HCT116 (cell line): ENCODE measurements at regions not wholly inside any gene's neighbourhood (a gene's known extent, or its start where the extent isn't known, plus 50 kb on each side); places are given as distances from the start of the nearest gene placed in this dataset.

Experiments
- ATAC-seq: fragments of 200-7000 bp; cut with Tn5 transposase; 2 replicates; pipeline ENCODE4 v1.9.1; 2020; ENCODE audit warnings: mild to moderate bottlenecking, moderate library complexity
- BruUV-seq: library from RNA; stranded (reverse); fragments of 400-500 nt; replicated peaks from 2 replicates; lab custom pipeline; 2021; lab: Mats Ljungman, UMichigan
- CTCF ChIA-PET: fragments of 300-600 bp; sonication (Branson Sonifier 250); formaldehyde crosslinking; loops from one replicate; lab custom pipeline; 2021; ENCODE audit warnings: antibody characterized with exemption; lab: Charles Lee
- POLR2A ChIA-PET: fragments of 300-600, 350-600 bp; sonication (Branson Sonifier 250); formaldehyde crosslinking; loops from one replicate; lab custom pipeline; 2021; ENCODE audit warnings: antibody characterized with exemption; lab: Charles Lee
- RAD21 ChIA-PET, 2 experiments: fragments of 300-600 bp; sonication (Branson Sonifier 250); formaldehyde crosslinking; loops; one replicate each; lab custom pipeline; 2023; ENCODE audit warnings: low total read pairs in 2 of 2; ENCODE audit not compliant: uncharacterized antibody in 2 of 2, unreplicated experiment in 2 of 2, low non-redundant PET in 1 of 2; lab: Charles Lee
- DNase-seq: peaks from one replicate; pipeline ENCODE4 v3.0.0-alpha.2; 2010; ENCODE audit warnings: low read depth, low spot score
- H2AFZ ChIP-seq: fragments of 200-600 bp; shearing (Covaris generic), sonication (generic); 2 replicates; pipeline ENCODE4 v1.6.1; 2017; ENCODE audit warnings: low read depth, mixed run types, mixed read lengths, antibody characterized with exemption, low read length; ENCODE audit not compliant: poor library complexity, severe bottlenecking
- H3K27ac ChIP-seq: 2 replicates; pipeline ENCODE4 v1.5.1; 2012; ENCODE audit warnings: low read depth, low read length
- H3K27me3 ChIP-seq: fragments of 200-600 bp; sonication (generic); 2 replicates; pipeline ENCODE4 v1.6.1; 2016; ENCODE audit warnings: mixed run types, low read length, mixed read lengths; ENCODE audit not compliant: insufficient read depth
- H3K36me3 ChIP-seq, 2 experiments: fragments of 200-500 bp in 1 of 2; fragments of 200-600 bp in 1 of 2; sonication (Bioruptor generic) in 1 of 2; sonication (generic) in 1 of 2; 2 replicates each; pipeline versions ENCODE4 v1.5.1 to v1.6.1; 2014 to 2016; ENCODE audit warnings: low read length in 2 of 2, inconsistent platforms in 1 of 2, mixed read lengths in 1 of 2, mixed run types in 1 of 2; ENCODE audit not compliant: insufficient read depth in 2 of 2, control insufficient read depth in 1 of 2
- H3K4me1 ChIP-seq, 2 experiments: fragments of 200-600 bp in 1 of 2; sonication (generic) in 1 of 2; 2 replicates each; pipeline versions ENCODE4 v1.5.1 to v1.6.1; 2012 to 2017; ENCODE audit warnings: low read length in 2 of 2, inconsistent platforms in 1 of 2, mild to moderate bottlenecking in 1 of 2, mixed read lengths in 1 of 2, mixed run types in 1 of 2, moderate library complexity in 1 of 2; ENCODE audit not compliant: insufficient read depth in 2 of 2, control insufficient read depth in 1 of 2
- H3K4me2 ChIP-seq: fragments of 200-600 bp; sonication (generic); 2 replicates; pipeline ENCODE4 v1.6.1; 2017; ENCODE audit warnings: mixed run types, low read length, mixed read lengths
- H3K4me3 ChIP-seq, 2 experiments: fragments of 200-600 bp in 1 of 2; sonication (generic) in 1 of 2; replicated peaks in 1 of 2; 2 replicates each; pipeline ENCODE4 v1.5.1; 2011 to 2016; ENCODE audit warnings: low read length in 2 of 2, control low read depth in 1 of 2, low read depth in 1 of 2, mild to moderate bottlenecking in 1 of 2, mixed read lengths in 1 of 2, mixed run types in 1 of 2
- H3K79me2 ChIP-seq: fragments of 200-600 bp; sonication (generic); 2 replicates; pipeline ENCODE4 v1.6.1; 2017; ENCODE audit warnings: mild to moderate bottlenecking, mixed run types, low read length, moderate library complexity, mixed read lengths; ENCODE audit not compliant: insufficient read depth
- H3K9ac ChIP-seq: fragments of 200-600 bp; sonication (generic); 2 replicates; pipeline ENCODE4 v1.6.1; 2016; ENCODE audit warnings: low read length, mixed read lengths
- H3K9me2 ChIP-seq: fragments of 200-600 bp; sonication (generic), shearing (Covaris generic); 2 replicates; pipeline ENCODE4 v1.6.1; 2017; ENCODE audit warnings: mixed run types, mild to moderate bottlenecking, moderate library complexity; ENCODE audit not compliant: insufficient read depth
- H3K9me3 ChIP-seq, 2 experiments: fragments of 200-500 bp in 1 of 2; fragments of 200-600 bp in 1 of 2; sonication (Bioruptor generic) in 1 of 2; sonication (generic) in 1 of 2; 2 replicates each; pipeline ENCODE4 v1.6.1; 2014 to 2017; ENCODE audit warnings: low read length in 2 of 2, mixed read lengths in 2 of 2, inconsistent platforms in 1 of 2, low read depth in 1 of 2, mild to moderate bottlenecking in 1 of 2, mixed run types in 1 of 2, moderate library complexity in 1 of 2; ENCODE audit not compliant: control insufficient read depth in 1 of 2, insufficient read depth in 1 of 2
- H4K20me1 ChIP-seq: fragments of 200-600 bp; sonication (generic), shearing (Covaris generic); 2 replicates; pipeline ENCODE4 v1.6.1; 2017; ENCODE audit warnings: mixed run types, mild to moderate bottlenecking, moderate library complexity; ENCODE audit not compliant: insufficient read depth
- ATF3 ChIP-seq: IDR thresholded peaks from 2 replicates; pipeline ENCODE4 v1.6.1; 2012
- CBX3 ChIP-seq: IDR thresholded peaks from 2 replicates; pipeline ENCODE4 v1.6.1; 2012; ENCODE audit warnings: low read depth
- CTCF ChIP-seq, 3 experiments: fragments of 200-600 bp in 1 of 3; sonication (generic) in 1 of 3; IDR thresholded peaks in 2 of 3; conservative IDR thresholded peaks in 1 of 3; 2 replicates each; pipeline ENCODE4 v1.5.1; 2012 to 2017; ENCODE audit warnings: low read depth in 2 of 3, low read length in 2 of 3, antibody characterized with exemption in 1 of 3, borderline replicate concordance in 1 of 3, control low read depth in 1 of 3, mild to moderate bottlenecking in 1 of 3, mixed read lengths in 1 of 3, mixed run types in 1 of 3, moderate library complexity in 1 of 3; ENCODE audit not compliant: insufficient read depth in 1 of 3
- ELF1 ChIP-seq: IDR thresholded peaks from 2 replicates; pipeline ENCODE4 v1.6.1; 2012; ENCODE audit warnings: low read depth, borderline replicate concordance
- EZH2phosphoT487 ChIP-seq: fragments of 200-600 bp; IDR thresholded peaks from 2 replicates; pipeline ENCODE4 v1.6.1; 2018; ENCODE audit warnings: antibody characterized with exemption, borderline replicate concordance
- FOSL1 ChIP-seq: IDR thresholded peaks from 2 replicates; pipeline ENCODE4 v1.6.1; 2012; ENCODE audit warnings: low read depth
- JUND ChIP-seq: IDR thresholded peaks from 2 replicates; pipeline ENCODE4 v1.6.1; 2012
- MAX ChIP-seq: IDR thresholded peaks from 2 replicates; pipeline ENCODE4 v1.6.1; 2012
- POLR2A ChIP-seq: IDR thresholded peaks from 2 replicates; pipeline ENCODE4 v1.7.0; 2011; ENCODE audit warnings: borderline replicate concordance; ENCODE audit not compliant: insufficient read depth, insufficient read length; ENCODE audit errors: extremely low read depth
- POLR2AphosphoS5 ChIP-seq: IDR thresholded peaks from 2 replicates; pipeline ENCODE4 v1.6.1; 2011; ENCODE audit warnings: mild to moderate bottlenecking, low read depth, low read length, moderate library complexity
- RAD21 ChIP-seq: IDR thresholded peaks from 2 replicates; pipeline ENCODE4 v1.6.1; 2012; ENCODE audit warnings: low read depth, mild to moderate bottlenecking
- REST ChIP-seq: IDR thresholded peaks from 2 replicates; pipeline ENCODE4 v1.6.1; 2012; ENCODE audit warnings: low read depth
- SIN3A ChIP-seq: IDR thresholded peaks from 2 replicates; pipeline ENCODE4 v1.6.1; 2012; ENCODE audit warnings: low read depth
- SRF ChIP-seq: IDR thresholded peaks from 2 replicates; pipeline ENCODE4 v1.6.1; 2012; ENCODE audit warnings: low read depth
- TCF7L2 ChIP-seq: IDR thresholded peaks from 2 replicates; pipeline ENCODE4 v1.7.0; 2011; ENCODE audit warnings: borderline replicate concordance, inconsistent platforms; ENCODE audit not compliant: insufficient read depth, insufficient read length; ENCODE audit errors: extremely low read depth
- ZFX ChIP-seq: fragments of 450-650 bp; IDR thresholded peaks from 2 replicates; pipeline ENCODE4 v1.6.1; 2017
- ZNF274 ChIP-seq: fragments of 200-500 bp; sonication (Bioruptor generic); IDR thresholded peaks from 2 replicates; pipeline ENCODE4 v1.6.1; 2014; ENCODE audit warnings: mild to moderate bottlenecking, low read depth, low read length, inconsistent platforms
- intact Hi-C: fragments of 100-400 bp; cut with micrococcal nuclease; formaldehyde crosslinking; loops from 2 replicates; pipeline ENCODE4 v1.10.0; 2022

- no TSS peak for BruUV-seq
- no peak overlapping the region for H3K4me3 ChIP-seq
- H3K27me3 ChIP-seq = peaks cover 38% of the 10 kb centered on the region
- intact Hi-C loops = no loop called here
- no peaks in the 10 kb centered on the region for H3K9me3 ChIP-seq
- no peak overlapping the region for H3K4me2 ChIP-seq
- ChIA-PET CTCF (interaction anchor here (1.5 to 2.5 kb wide), 2 partner anchors 16 to 56 kb away, joined by 7 to 10 read pairs; no protein-coding TSS in a partner anchor), RAD21 (no interaction called here), POLR2A (no interaction called here)
- H3K27ac ChIP-seq = no peak overlapping the region
- TF ChIP-seq EZH2phosphoT487 (no peak), FOSL1 (no peak), CBX3 (no peak), ATF3 (no peak), TCF7L2 (no peak), SIN3A (no peak), ZNF274 (no peak), ZFX (no peak), REST (no peak), JUND (no peak), CTCF (IDR thresholded peaks at IDR 0.05 in 2 of 3, conservative IDR thresholded peaks at IDR 0.05 in 1 of 3; ENCODE audit: borderline replicate concordance in 1 of 3, insufficient read depth in 1 of 3, low read depth in 2 of 3, low read length in 2 of 3) (no peak), RAD21 (no peak), POLR2A (no peak), SRF (no peak), POLR2AphosphoS5 (no peak), MAX (no peak), ELF1 (no peak)
- no peak overlapping the region for H3K9ac ChIP-seq
- H3K9me2 ChIP-seq = no peaks in the 10 kb centered on the region
- H3K36me3 ChIP-seq = no peaks in the 10 kb centered on the region
- ATAC-seq (no peak), DNase-seq (no peak)
- H3K4me1 ChIP-seq = no peaks in the 10 kb centered on the region
- no peaks in the 10 kb centered on the region for H4K20me1 ChIP-seq
- no peaks in the 10 kb centered on the region for H3K79me2 ChIP-seq
- no peak overlapping the region for H2AFZ ChIP-seq
Measured at GRCh38 chr20:59439243-59439642, 138.8 kb downstream of the EDN3 start.
